ENCODE measurements at regions not wholly inside any gene's neighbourhood (a gene's known extent, or its start where the extent isn't known, plus 50 kb on each side); places are given as distances from the start of the nearest gene placed in this dataset.
A peak's percentile ranks its signal among the peaks of the same experiment; 100 is the strongest.

- intact Hi-C loops (cut with DNase I), result no loop called here
- DNase-seq, result no peak
- Histone ChIP-seq H3K36me3 (ENCODE audit: control insufficient read depth in 2 of 3, insufficient read depth in 3 of 3, low read length in 3 of 3) (no peaks in the 10 kb centered on the region), H3K27ac (ENCODE audit: low read depth in 2 of 2, low read length in 2 of 2) (no peak overlapping the region), H3K27me3 (ENCODE audit: control insufficient read depth, insufficient read depth, low read length) (no peaks in the 10 kb centered on the region), H3K9ac (ENCODE audit: low read length in 3 of 3) (no peak overlapping the region), H3K4me1 (ENCODE audit: control insufficient read depth in 2 of 3, insufficient read depth in 2 of 3, low read depth in 1 of 3, low read length in 3 of 3) (no peaks in the 10 kb centered on the region), H3K4me3 (ENCODE audit: low read length in 3 of 3) (no peak overlapping the region), H3K9me3 (ENCODE audit: control insufficient read depth in 2 of 3, insufficient read depth in 1 of 3, low read length in 3 of 3) (no peaks in the 10 kb centered on the region)
- FAIRE-seq, result no peak
- TF ChIP-seq CTCF (IDR thresholded peaks at IDR 0.05; ENCODE audit: borderline replicate concordance, extremely low read depth, insufficient read depth), result no peak
These were observed 982.0 kb upstream of the ARRDC3 start for GRCh38 chr5:92364986-92365550.

- H3K36me3 ChIP-seq (ENCODE audit: control insufficient read depth in 2 of 3, insufficient read depth in 3 of 3, low read length in 3 of 3), result no peaks in the 10 kb centered on the region
- no peak for TF ChIP-seq CTCF (IDR thresholded peaks at IDR 0.05; ENCODE audit: borderline replicate concordance, extremely low read depth, insufficient read depth)
- no peaks in the 10 kb centered on the region for H3K9me3 ChIP-seq (ENCODE audit: control insufficient read depth in 2 of 3, insufficient read depth in 1 of 3, low read length in 3 of 3)
- no peak overlapping the region for H3K4me3 ChIP-seq (ENCODE audit: low read length in 3 of 3)
- no peak overlapping the region for H3K27ac ChIP-seq (ENCODE audit: low read depth in 2 of 2, low read length in 2 of 2)
- DNase-seq, result no peak
- intact Hi-C loops (cut with DNase I), result no loop called here
- H3K4me1 ChIP-seq (ENCODE audit: control insufficient read depth in 2 of 3, insufficient read depth in 2 of 3, low read depth in 1 of 3, low read length in 3 of 3), result no peaks in the 10 kb centered on the region
- FAIRE-seq, result no peak
- no peaks in the 10 kb centered on the region for H3K27me3 ChIP-seq (ENCODE audit: control insufficient read depth, insufficient read depth, low read length)
- H3K9ac ChIP-seq (ENCODE audit: low read length in 3 of 3), result no peak overlapping the region
These were observed 970.3 kb upstream of the ARRDC3 start for GRCh38 chr5:92353107-92354030.

GRCh38 chr5:92337772-92338234 lies 954.7 kb upstream of the ARRDC3 start:
- no peak for TF ChIP-seq CTCF (IDR thresholded peaks at IDR 0.05; ENCODE audit: borderline replicate concordance, extremely low read depth, insufficient read depth)

More at GRCh38 chr5:92337772-92338234, 954.7 kb upstream of the ARRDC3 start:
- FAIRE-seq, result no peak
- H3K4me1 ChIP-seq (ENCODE audit: control insufficient read depth in 2 of 3, insufficient read depth in 2 of 3, low read depth in 1 of 3, low read length in 3 of 3), result no peaks in the 10 kb centered on the region
- no peak overlapping the region for H3K27ac ChIP-seq (ENCODE audit: low read depth in 2 of 2, low read length in 2 of 2)
- DNase-seq, result peak in 2 of 5 donors; percentile 2 to 21
- H3K9ac ChIP-seq (ENCODE audit: low read length in 3 of 3), result no peak overlapping the region
- H3K36me3 ChIP-seq (ENCODE audit: control insufficient read depth in 2 of 3, insufficient read depth in 3 of 3, low read length in 3 of 3), result no peaks in the 10 kb centered on the region
- no peaks in the 10 kb centered on the region for H3K9me3 ChIP-seq (ENCODE audit: control insufficient read depth in 2 of 3, insufficient read depth in 1 of 3, low read length in 3 of 3)
- no peak overlapping the region for H3K4me3 ChIP-seq (ENCODE audit: low read length in 3 of 3)
- intact Hi-C loops (cut with DNase I), result no loop called here
- no peaks in the 10 kb centered on the region for H3K27me3 ChIP-seq (ENCODE audit: control insufficient read depth, insufficient read depth, low read length)
